BE2C (cell line): ENCODE measurements at regions not wholly inside any gene's neighbourhood (a gene's known extent, or its start where the extent isn't known, plus 50 kb on each side); places are given as distances from the start of the nearest gene placed in this dataset.

Experiments used
- DNase-seq: peaks from one replicate; pipeline ENCODE4 v3.0.0-alpha.2; 2020
- H3K27me3 ChIP-seq: fragments of 250-450 bp; sonication (Bioruptor Pico); 2 replicates; pipeline ENCODE4 v1.5.1; 2020; ENCODE audit warnings: mild to moderate bottlenecking
- H3K36me3 ChIP-seq: fragments of 250-450 bp; sonication (Bioruptor Pico); 2 replicates; pipeline ENCODE4 v1.5.1; 2020; ENCODE audit warnings: mild to moderate bottlenecking
- H3K4me1 ChIP-seq: fragments of 250-450 bp; sonication (Bioruptor Pico); 2 replicates; pipeline ENCODE4 v1.5.1; 2020
- H3K4me3 ChIP-seq: 2 replicates; pipeline ENCODE4 v1.5.1; 2011; ENCODE audit warnings: low read depth, low read length
- H3K9me3 ChIP-seq: fragments of 250-450 bp; sonication (Bioruptor Pico); 2 replicates; pipeline ENCODE4 v1.5.1; 2020
- TF ChIP-seq, protein P1 (sequence below): IDR thresholded peaks from 2 replicates; pipeline ENCODE4 v1.5.1; 2012; ENCODE audit warnings: mild to moderate bottlenecking, low read depth, low read length

- Histone ChIP-seq H3K36me3 (no peaks in the 10 kb centered on the region), H3K4me1 (no peaks in the 10 kb centered on the region), H3K27me3 (no peaks in the 10 kb centered on the region), H3K4me3 (no peak overlapping the region), H3K9me3 (no peaks in the 10 kb centered on the region)
- TF ChIP-seq, protein P1, sequence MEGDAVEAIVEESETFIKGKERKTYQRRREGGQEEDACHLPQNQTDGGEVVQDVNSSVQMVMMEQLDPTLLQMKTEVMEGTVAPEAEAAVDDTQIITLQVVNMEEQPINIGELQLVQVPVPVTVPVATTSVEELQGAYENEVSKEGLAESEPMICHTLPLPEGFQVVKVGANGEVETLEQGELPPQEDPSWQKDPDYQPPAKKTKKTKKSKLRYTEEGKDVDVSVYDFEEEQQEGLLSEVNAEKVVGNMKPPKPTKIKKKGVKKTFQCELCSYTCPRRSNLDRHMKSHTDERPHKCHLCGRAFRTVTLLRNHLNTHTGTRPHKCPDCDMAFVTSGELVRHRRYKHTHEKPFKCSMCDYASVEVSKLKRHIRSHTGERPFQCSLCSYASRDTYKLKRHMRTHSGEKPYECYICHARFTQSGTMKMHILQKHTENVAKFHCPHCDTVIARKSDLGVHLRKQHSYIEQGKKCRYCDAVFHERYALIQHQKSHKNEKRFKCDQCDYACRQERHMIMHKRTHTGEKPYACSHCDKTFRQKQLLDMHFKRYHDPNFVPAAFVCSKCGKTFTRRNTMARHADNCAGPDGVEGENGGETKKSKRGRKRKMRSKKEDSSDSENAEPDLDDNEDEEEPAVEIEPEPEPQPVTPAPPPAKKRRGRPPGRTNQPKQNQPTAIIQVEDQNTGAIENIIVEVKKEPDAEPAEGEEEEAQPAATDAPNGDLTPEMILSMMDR: no peak
- no peak for DNase-seq
Observed at GRCh38 chr6:10217111-10217510, 197.8 kb downstream of the TFAP2A start.

GRCh38 chr6:10215326-10216110 lies 199.4 kb downstream of the TFAP2A start:
- no peak for DNase-seq
- TF ChIP-seq, protein P1: no peak
- Histone ChIP-seq H3K9me3 (no peaks in the 10 kb centered on the region), H3K4me3 (no peak overlapping the region), H3K4me1 (no peaks in the 10 kb centered on the region), H3K36me3 (no peaks in the 10 kb centered on the region), H3K27me3 (no peaks in the 10 kb centered on the region)

DNA sequence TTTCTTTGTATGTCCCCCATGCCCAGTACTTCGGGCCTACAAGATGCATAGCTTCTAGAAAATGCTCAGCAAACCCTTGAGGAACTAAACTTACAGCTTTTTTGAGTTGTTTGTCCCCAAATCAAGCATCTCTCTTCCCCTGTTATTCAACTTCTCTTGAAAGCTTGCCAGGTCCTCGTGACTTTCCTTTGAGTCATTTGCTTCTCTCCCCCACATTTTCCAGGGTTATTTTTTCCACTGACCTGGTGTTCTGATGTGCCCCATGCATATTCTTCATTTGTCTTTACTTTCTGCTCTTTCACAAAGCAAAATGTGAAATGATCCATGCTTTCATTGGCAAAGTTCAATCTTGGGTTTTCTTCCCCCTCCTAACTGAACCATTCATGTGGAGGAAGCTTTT lies 204.8 kb downstream of the TFAP2A start:
- no peaks in the 10 kb centered on the region for H3K36me3 ChIP-seq
- no peaks in the 10 kb centered on the region for H3K9me3 ChIP-seq
- TF ChIP-seq, protein P1: no peak
- H3K4me1 ChIP-seq: no peaks in the 10 kb centered on the region
- H3K4me3 ChIP-seq: no peak overlapping the region
- no peak for DNase-seq
- no peaks in the 10 kb centered on the region for H3K27me3 ChIP-seq

GRCh38 chr6:10205892-10206291 lies 209.0 kb downstream of the TFAP2A start:
- no peaks in the 10 kb centered on the region for H3K9me3 ChIP-seq
- TF ChIP-seq, protein P1: no peak
- H3K4me1 ChIP-seq: no peaks in the 10 kb centered on the region
- no peaks in the 10 kb centered on the region for H3K36me3 ChIP-seq
- no peak for DNase-seq
- no peaks in the 10 kb centered on the region for H3K27me3 ChIP-seq
- H3K4me3 ChIP-seq: no peak overlapping the region

GRCh38 chr6:10205120-10205519 lies 209.8 kb downstream of the TFAP2A start:
- Histone ChIP-seq H3K27me3 (no peaks in the 10 kb centered on the region), H3K9me3 (no peaks in the 10 kb centered on the region), H3K4me1 (no peaks in the 10 kb centered on the region), H3K36me3 (no peaks in the 10 kb centered on the region), H3K4me3 (no peak overlapping the region)
- TF ChIP-seq, protein P1: no peak
- no peak for DNase-seq

DNA sequence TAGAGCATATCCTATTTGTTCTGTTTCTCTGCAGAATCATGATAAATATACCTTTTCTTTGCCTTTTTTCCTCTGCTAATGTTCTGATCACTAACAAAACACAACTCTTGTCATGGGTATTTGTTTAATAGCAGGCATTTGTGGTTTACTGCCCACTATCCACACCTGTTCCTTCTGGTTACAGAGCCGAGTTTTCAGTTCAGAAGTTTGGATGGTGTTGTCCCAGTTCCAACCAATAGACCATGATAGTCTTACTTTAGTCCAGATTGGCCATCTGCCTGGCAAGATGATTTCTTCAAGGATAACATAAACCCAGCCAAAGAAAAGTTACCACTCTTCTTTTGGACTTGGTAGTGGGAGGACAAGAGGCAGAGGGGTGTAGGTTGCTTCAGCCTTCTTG lies 211.2 kb downstream of the TFAP2A start:
- DNase-seq: no peak
- no peaks in the 10 kb centered on the region for H3K4me1 ChIP-seq
- H3K9me3 ChIP-seq: no peaks in the 10 kb centered on the region
- H3K4me3 ChIP-seq: no peak overlapping the region
- TF ChIP-seq, protein P1: no peak
- H3K27me3 ChIP-seq: no peaks in the 10 kb centered on the region
- no peaks in the 10 kb centered on the region for H3K36me3 ChIP-seq
